GM23338 (cell line): ENCODE measurements at regions not wholly inside any gene's neighbourhood (a gene's known extent, or its start where the extent isn't known, plus 50 kb on each side); places are given as distances from the start of the nearest gene placed in this dataset.

ENCODE experiments used
- CREB1 ChIP-seq: fragments of 250-450 bp; sonication (Bioruptor Pico); IDR thresholded peaks from 2 replicates; pipeline ENCODE4 v1.5.0; 2020; ENCODE audit warnings: low read depth, mild to moderate bottlenecking, moderate library complexity
- EZH2 ChIP-seq: fragments of 200-600 bp; sonication (generic); IDR thresholded peaks from one replicate; pipeline ENCODE4 v1.8.0; 2017; ENCODE audit warnings: antibody characterized with exemption, mild to moderate bottlenecking, low read depth; ENCODE audit not compliant: unreplicated experiment
- EZH2phosphoT487 ChIP-seq: fragments of 200-600 bp; sonication (generic); IDR thresholded peaks from one replicate; pipeline ENCODE4 v1.8.1; 2018; ENCODE audit warnings: antibody characterized with exemption; ENCODE audit not compliant: unreplicated experiment
- JUNB ChIP-seq: IDR thresholded peaks from one replicate; pipeline ENCODE4 v1.6.1; 2016; ENCODE audit warnings: antibody characterized with exemption; ENCODE audit not compliant: unreplicated experiment
- POLR2AphosphoS5 ChIP-seq: IDR thresholded peaks from 2 replicates; pipeline ENCODE4 v1.6.1; 2016; ENCODE audit warnings: antibody characterized with exemption, low read depth
- ZNF331 ChIP-seq: fragments of 250-450 bp; sonication (Bioruptor Pico); IDR thresholded peaks from 2 replicates; pipeline ENCODE4 v1.5.0; 2020; ENCODE audit warnings: low read depth, mild to moderate bottlenecking, moderate library complexity
- TF ChIP-seq, protein P1 (sequence below), 2 experiments: fragments of 200-600 bp in 1 of 2; sonication (generic) in 1 of 2; conservative IDR thresholded peaks; 2 replicates each; pipeline versions ENCODE4 v1.5.1 to v1.6.1; 2016 to 2017; ENCODE audit warnings: antibody characterized with exemption in 2 of 2, low read depth in 2 of 2, mild to moderate bottlenecking in 2 of 2, moderate library complexity in 1 of 2
- TF ChIP-seq, protein P2 (sequence below): IDR thresholded peaks from one replicate; pipeline ENCODE4 v1.6.1; 2018; ENCODE audit warnings: antibody characterized with exemption; ENCODE audit not compliant: unreplicated experiment
- TF ChIP-seq, protein P3 (sequence below): IDR thresholded peaks from 2 replicates; pipeline ENCODE4 v1.6.1; 2016; ENCODE audit warnings: antibody characterized with exemption

DNA sequence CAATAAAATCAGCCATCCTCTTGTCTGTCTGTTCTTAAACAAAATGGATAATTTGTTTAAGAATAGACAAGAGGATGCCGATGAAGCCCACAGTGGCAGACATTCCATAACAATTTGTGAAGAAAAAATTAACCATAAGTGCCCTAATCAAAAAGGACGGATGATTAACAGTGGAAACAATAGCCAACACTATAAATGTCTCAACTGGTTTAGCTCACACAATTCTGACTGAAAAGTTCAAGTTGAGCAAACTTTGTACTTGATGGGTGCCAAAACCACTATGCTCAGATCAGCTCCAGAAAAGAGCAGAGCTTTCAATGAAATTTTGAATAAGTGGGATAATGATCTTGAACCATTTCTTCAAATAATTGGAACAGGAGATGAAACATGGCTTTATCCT is 202.2 kb upstream of the OR4E1 start:
- TF ChIP-seq, protein P1, sequence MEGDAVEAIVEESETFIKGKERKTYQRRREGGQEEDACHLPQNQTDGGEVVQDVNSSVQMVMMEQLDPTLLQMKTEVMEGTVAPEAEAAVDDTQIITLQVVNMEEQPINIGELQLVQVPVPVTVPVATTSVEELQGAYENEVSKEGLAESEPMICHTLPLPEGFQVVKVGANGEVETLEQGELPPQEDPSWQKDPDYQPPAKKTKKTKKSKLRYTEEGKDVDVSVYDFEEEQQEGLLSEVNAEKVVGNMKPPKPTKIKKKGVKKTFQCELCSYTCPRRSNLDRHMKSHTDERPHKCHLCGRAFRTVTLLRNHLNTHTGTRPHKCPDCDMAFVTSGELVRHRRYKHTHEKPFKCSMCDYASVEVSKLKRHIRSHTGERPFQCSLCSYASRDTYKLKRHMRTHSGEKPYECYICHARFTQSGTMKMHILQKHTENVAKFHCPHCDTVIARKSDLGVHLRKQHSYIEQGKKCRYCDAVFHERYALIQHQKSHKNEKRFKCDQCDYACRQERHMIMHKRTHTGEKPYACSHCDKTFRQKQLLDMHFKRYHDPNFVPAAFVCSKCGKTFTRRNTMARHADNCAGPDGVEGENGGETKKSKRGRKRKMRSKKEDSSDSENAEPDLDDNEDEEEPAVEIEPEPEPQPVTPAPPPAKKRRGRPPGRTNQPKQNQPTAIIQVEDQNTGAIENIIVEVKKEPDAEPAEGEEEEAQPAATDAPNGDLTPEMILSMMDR (conservative IDR thresholded peaks at IDR 0.05; ENCODE audit: low read depth in 2 of 2) = no peak
- no peak for TF ChIP-seq JUNB
- TF ChIP-seq, protein P2, sequence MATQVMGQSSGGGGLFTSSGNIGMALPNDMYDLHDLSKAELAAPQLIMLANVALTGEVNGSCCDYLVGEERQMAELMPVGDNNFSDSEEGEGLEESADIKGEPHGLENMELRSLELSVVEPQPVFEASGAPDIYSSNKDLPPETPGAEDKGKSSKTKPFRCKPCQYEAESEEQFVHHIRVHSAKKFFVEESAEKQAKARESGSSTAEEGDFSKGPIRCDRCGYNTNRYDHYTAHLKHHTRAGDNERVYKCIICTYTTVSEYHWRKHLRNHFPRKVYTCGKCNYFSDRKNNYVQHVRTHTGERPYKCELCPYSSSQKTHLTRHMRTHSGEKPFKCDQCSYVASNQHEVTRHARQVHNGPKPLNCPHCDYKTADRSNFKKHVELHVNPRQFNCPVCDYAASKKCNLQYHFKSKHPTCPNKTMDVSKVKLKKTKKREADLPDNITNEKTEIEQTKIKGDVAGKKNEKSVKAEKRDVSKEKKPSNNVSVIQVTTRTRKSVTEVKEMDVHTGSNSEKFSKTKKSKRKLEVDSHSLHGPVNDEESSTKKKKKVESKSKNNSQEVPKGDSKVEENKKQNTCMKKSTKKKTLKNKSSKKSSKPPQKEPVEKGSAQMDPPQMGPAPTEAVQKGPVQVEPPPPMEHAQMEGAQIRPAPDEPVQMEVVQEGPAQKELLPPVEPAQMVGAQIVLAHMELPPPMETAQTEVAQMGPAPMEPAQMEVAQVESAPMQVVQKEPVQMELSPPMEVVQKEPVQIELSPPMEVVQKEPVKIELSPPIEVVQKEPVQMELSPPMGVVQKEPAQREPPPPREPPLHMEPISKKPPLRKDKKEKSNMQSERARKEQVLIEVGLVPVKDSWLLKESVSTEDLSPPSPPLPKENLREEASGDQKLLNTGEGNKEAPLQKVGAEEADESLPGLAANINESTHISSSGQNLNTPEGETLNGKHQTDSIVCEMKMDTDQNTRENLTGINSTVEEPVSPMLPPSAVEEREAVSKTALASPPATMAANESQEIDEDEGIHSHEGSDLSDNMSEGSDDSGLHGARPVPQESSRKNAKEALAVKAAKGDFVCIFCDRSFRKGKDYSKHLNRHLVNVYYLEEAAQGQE = no peak
- TF ChIP-seq POLR2AphosphoS5 = no peak
- no peak for TF ChIP-seq CREB1 (CRISPR knock-in tag)
- TF ChIP-seq EZH2phosphoT487 = no peak
- TF ChIP-seq, protein P3, sequence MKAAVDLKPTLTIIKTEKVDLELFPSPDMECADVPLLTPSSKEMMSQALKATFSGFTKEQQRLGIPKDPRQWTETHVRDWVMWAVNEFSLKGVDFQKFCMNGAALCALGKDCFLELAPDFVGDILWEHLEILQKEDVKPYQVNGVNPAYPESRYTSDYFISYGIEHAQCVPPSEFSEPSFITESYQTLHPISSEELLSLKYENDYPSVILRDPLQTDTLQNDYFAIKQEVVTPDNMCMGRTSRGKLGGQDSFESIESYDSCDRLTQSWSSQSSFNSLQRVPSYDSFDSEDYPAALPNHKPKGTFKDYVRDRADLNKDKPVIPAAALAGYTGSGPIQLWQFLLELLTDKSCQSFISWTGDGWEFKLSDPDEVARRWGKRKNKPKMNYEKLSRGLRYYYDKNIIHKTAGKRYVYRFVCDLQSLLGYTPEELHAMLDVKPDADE = no peak
- no peak for TF ChIP-seq EZH2
- TF ChIP-seq ZNF331 (CRISPR knock-in tag) = no peak
